GM12878 (cell line): ENCODE measurements at regions not wholly inside any gene's neighbourhood (a gene's known extent, or its start where the extent isn't known, plus 50 kb on each side); places are given as distances from the start of the nearest gene placed in this dataset.

Experiments
- ATF7 ChIP-seq: fragments of 450-650 bp; IDR thresholded peaks from 2 replicates; pipeline ENCODE4 v1.6.1; 2016; ENCODE audit warnings: low read depth, mild to moderate bottlenecking
- CREB1 ChIP-seq: IDR thresholded peaks from 2 replicates; pipeline ENCODE4 v1.6.1; 2012; ENCODE audit warnings: low read depth, mild to moderate bottlenecking, inconsistent platforms
- DPF2 ChIP-seq: fragments of 450-650 bp; IDR thresholded peaks from 2 replicates; pipeline ENCODE4 v1.6.1; 2017; ENCODE audit warnings: mild to moderate bottlenecking
- FOXK2 ChIP-seq: fragments of 450-650 bp; IDR thresholded peaks from 2 replicates; pipeline ENCODE4 v1.6.1; 2017; ENCODE audit warnings: mild to moderate bottlenecking, moderate library complexity
- FOXM1 ChIP-seq: IDR thresholded peaks from 2 replicates; pipeline ENCODE4 v1.6.1; 2012; ENCODE audit warnings: low read depth, mild to moderate bottlenecking, inconsistent platforms, low read length, moderate library complexity
- IKZF1 ChIP-seq: fragments of 450-650 bp; conservative IDR thresholded peaks from 2 replicates; pipeline ENCODE4 v1.6.1; 2017; ENCODE audit warnings: antibody characterized with exemption, mild to moderate bottlenecking
- IRF4 ChIP-seq: IDR thresholded peaks from 2 replicates; pipeline ENCODE4 v1.6.1; 2011; ENCODE audit warnings: low read depth, low read length
- JUNB ChIP-seq: IDR thresholded peaks from 2 replicates; pipeline ENCODE4 v1.6.1; 2016; ENCODE audit warnings: antibody characterized with exemption, mild to moderate bottlenecking
- MEF2B ChIP-seq: fragments of 450-650 bp; IDR thresholded peaks from 2 replicates; pipeline ENCODE4 v1.6.1; 2018; ENCODE audit warnings: mild to moderate bottlenecking, moderate library complexity; ENCODE audit not compliant: partially characterized antibody, poor library complexity, severe bottlenecking
- NBN ChIP-seq: fragments of 450-650 bp; IDR thresholded peaks from 2 replicates; pipeline ENCODE4 v1.6.1; 2016
- NR2F1 ChIP-seq: fragments of 450-650 bp; conservative IDR thresholded peaks from 2 replicates; pipeline ENCODE4 v1.6.1; 2017; ENCODE audit warnings: mild to moderate bottlenecking
- PAX5 ChIP-seq: IDR thresholded peaks from 2 replicates; pipeline ENCODE4 v1.6.1; 2011; ENCODE audit warnings: low read depth, low read length, borderline replicate concordance
- POLR2A ChIP-seq: IDR thresholded peaks from 2 replicates; pipeline ENCODE4 v1.6.1; 2011; ENCODE audit warnings: low read depth, mild to moderate bottlenecking, low read length
- RAD51 ChIP-seq: fragments of 450-650 bp; IDR thresholded peaks from 2 replicates; pipeline ENCODE4 v1.6.1; 2016; ENCODE audit warnings: moderate library complexity, mild to moderate bottlenecking, inconsistent platforms
- RBBP5 ChIP-seq: fragments of 200-600 bp; sonication (generic); conservative IDR thresholded peaks from 2 replicates; pipeline ENCODE4 v1.6.1; 2016
- TCF3 ChIP-seq: IDR thresholded peaks from 2 replicates; pipeline ENCODE4 v1.6.1; 2012; ENCODE audit warnings: low read depth, mild to moderate bottlenecking, low read length, borderline replicate concordance; ENCODE audit not compliant: insufficient read depth
- ZBED1 ChIP-seq: IDR thresholded peaks from 2 replicates; pipeline ENCODE4 v1.6.1; 2016; ENCODE audit warnings: borderline replicate concordance
- ZNF24 ChIP-seq: fragments of 450-650 bp; IDR thresholded peaks from 2 replicates; pipeline ENCODE4 v1.6.1; 2017; ENCODE audit warnings: antibody characterized with exemption, mild to moderate bottlenecking
- ZNF384 ChIP-seq: IDR thresholded peaks from 2 replicates; pipeline ENCODE4 v1.6.1; 2012; ENCODE audit warnings: low read depth, mild to moderate bottlenecking, low read length, improper control_type of control experiment, borderline replicate concordance
- ZSCAN29 ChIP-seq: fragments of 450-650 bp; IDR thresholded peaks from 2 replicates; pipeline ENCODE4 v1.6.1; 2017; ENCODE audit warnings: mild to moderate bottlenecking, moderate library complexity
- ZZZ3 ChIP-seq: IDR thresholded peaks from 2 replicates; pipeline ENCODE4 v1.6.1; 2011; ENCODE audit warnings: low read depth; ENCODE audit not compliant: control insufficient read depth, insufficient read length
- TF ChIP-seq, protein P1 (sequence below): fragments of 450-650 bp; IDR thresholded peaks from 2 replicates; pipeline ENCODE4 v1.6.1; 2018; ENCODE audit warnings: borderline replicate concordance, mild to moderate bottlenecking; ENCODE audit not compliant: partially characterized antibody
- TF ChIP-seq, protein P2 (sequence below): IDR thresholded peaks from 2 replicates; pipeline ENCODE4 v1.6.1; 2012; ENCODE audit warnings: low read length, inconsistent platforms
- TF ChIP-seq, protein P3 (sequence below): IDR thresholded peaks from 2 replicates; pipeline ENCODE4 v1.6.1; 2011; ENCODE audit warnings: borderline replicate concordance, low read depth, mild to moderate bottlenecking, moderate library complexity, mixed read lengths, low read length; ENCODE audit not compliant: insufficient read depth; ENCODE audit errors: extremely low read length
- TF ChIP-seq, protein P4 (sequence below): IDR thresholded peaks from 2 replicates; pipeline ENCODE4 v1.6.1; 2011; ENCODE audit warnings: low read depth, mild to moderate bottlenecking, low read length, moderate library complexity, borderline replicate concordance; ENCODE audit errors: extremely low read depth
- TF ChIP-seq, protein P5 (sequence below): fragments of 450-650 bp; formaldehyde crosslinking; IDR thresholded peaks from 2 replicates; pipeline ENCODE4 v1.5.0; 2022; ENCODE audit warnings: mild to moderate bottlenecking, missing genetic modification characterization

DNA sequence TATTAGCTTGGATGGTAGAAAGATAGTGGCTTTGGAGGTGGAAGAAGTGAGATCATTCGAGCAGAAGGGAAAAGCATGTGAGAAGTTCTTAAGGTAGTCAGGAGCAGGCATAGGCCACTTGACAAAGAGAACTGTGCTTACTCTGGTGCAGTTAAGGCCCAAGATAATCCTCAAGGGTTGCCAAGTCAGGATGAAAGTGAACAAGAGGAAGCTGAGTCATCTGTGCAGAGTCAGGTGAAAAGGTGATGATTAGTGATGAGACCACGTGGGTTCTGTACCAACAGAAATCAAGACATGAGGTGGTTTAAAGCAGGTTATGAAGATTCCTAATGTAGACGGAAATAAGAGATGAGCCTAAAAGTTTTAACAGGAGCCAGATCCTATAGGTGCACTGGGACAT, 369.8 kb downstream of the DTHD1 start (continued):
- TF ChIP-seq, protein P1, sequence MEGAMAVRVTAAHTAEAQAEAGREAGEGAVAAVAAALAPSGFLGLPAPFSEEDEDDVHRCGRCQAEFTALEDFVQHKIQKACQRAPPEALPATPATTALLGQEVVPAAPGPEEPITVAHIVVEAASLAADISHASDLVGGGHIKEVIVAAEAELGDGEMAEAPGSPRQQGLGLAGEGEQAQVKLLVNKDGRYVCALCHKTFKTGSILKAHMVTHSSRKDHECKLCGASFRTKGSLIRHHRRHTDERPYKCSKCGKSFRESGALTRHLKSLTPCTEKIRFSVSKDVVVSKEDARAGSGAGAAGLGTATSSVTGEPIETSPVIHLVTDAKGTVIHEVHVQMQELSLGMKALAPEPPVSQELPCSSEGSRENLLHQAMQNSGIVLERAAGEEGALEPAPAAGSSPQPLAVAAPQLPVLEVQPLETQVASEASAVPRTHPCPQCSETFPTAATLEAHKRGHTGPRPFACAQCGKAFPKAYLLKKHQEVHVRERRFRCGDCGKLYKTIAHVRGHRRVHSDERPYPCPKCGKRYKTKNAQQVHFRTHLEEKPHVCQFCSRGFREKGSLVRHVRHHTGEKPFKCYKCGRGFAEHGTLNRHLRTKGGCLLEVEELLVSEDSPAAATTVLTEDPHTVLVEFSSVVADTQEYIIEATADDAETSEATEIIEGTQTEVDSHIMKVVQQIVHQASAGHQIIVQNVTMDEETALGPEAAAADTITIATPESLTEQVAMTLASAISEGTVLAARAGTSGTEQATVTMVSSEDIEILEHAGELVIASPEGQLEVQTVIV, result no peak
- peak; percentile 77; the same call in 1 of the 2 replicates for TF ChIP-seq ZBED1
- TF ChIP-seq TCF3, result 0 out of 2 replicates have a peak, but pooled peaks have one; percentile 47
- peak; percentile 77; the same call in 1 of the 2 replicates for TF ChIP-seq PAX5
- peak; percentile 71; the same call in 1 of the 2 replicates for TF ChIP-seq FOXM1
- no peak for TF ChIP-seq ZSCAN29
- TF ChIP-seq, protein P2, sequence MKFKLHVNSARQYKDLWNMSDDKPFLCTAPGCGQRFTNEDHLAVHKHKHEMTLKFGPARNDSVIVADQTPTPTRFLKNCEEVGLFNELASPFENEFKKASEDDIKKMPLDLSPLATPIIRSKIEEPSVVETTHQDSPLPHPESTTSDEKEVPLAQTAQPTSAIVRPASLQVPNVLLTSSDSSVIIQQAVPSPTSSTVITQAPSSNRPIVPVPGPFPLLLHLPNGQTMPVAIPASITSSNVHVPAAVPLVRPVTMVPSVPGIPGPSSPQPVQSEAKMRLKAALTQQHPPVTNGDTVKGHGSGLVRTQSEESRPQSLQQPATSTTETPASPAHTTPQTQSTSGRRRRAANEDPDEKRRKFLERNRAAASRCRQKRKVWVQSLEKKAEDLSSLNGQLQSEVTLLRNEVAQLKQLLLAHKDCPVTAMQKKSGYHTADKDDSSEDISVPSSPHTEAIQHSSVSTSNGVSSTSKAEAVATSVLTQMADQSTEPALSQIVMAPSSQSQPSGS, result peak; percentile 87
- peak; percentile 91 for TF ChIP-seq RAD51
- no peak for TF ChIP-seq ZNF384
- TF ChIP-seq ZNF24, result 0 out of 2 replicates have a peak, but pooled peaks have one; percentile 8
- TF ChIP-seq FOXK2, result no peak
- TF ChIP-seq, protein P3, sequence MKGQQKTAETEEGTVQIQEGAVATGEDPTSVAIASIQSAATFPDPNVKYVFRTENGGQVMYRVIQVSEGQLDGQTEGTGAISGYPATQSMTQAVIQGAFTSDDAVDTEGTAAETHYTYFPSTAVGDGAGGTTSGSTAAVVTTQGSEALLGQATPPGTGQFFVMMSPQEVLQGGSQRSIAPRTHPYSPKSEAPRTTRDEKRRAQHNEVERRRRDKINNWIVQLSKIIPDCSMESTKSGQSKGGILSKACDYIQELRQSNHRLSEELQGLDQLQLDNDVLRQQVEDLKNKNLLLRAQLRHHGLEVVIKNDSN, result peak; percentile 47
- TF ChIP-seq DPF2, result peak; percentile 94
- TF ChIP-seq NBN, result peak; percentile 81; the same call in 1 of the 2 replicates
- no peak for TF ChIP-seq RBBP5
- TF ChIP-seq, protein P4, sequence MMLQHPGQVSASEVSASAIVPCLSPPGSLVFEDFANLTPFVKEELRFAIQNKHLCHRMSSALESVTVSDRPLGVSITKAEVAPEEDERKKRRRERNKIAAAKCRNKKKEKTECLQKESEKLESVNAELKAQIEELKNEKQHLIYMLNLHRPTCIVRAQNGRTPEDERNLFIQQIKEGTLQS, result peak; percentile 19; the same call in 1 of the 2 replicates
- TF ChIP-seq ATF7, result peak; percentile 78
- peak; percentile 98 for TF ChIP-seq JUNB
- no peak for TF ChIP-seq POLR2A
- TF ChIP-seq, protein P5, sequence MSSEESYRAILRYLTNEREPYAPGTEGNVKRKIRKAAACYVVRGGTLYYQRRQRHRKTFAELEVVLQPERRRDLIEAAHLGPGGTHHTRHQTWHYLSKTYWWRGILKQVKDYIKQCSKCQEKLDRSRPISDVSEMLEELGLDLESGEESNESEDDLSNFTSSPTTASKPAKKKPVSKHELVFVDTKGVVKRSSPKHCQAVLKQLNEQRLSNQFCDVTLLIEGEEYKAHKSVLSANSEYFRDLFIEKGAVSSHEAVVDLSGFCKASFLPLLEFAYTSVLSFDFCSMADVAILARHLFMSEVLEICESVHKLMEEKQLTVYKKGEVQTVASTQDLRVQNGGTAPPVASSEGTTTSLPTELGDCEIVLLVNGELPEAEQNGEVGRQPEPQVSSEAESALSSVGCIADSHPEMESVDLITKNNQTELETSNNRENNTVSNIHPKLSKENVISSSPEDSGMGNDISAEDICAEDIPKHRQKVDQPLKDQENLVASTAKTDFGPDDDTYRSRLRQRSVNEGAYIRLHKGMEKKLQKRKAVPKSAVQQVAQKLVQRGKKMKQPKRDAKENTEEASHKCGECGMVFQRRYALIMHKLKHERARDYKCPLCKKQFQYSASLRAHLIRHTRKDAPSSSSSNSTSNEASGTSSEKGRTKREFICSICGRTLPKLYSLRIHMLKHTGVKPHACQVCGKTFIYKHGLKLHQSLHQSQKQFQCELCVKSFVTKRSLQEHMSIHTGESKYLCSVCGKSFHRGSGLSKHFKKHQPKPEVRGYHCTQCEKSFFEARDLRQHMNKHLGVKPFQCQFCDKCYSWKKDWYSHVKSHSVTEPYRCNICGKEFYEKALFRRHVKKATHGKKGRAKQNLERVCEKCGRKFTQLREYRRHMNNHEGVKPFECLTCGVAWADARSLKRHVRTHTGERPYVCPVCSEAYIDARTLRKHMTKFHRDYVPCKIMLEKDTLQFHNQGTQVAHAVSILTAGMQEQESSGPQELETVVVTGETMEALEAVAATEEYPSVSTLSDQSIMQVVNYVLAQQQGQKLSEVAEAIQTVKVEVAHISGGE, result no peak
- TF ChIP-seq IRF4, result peak; percentile 96
- no peak for TF ChIP-seq ZZZ3
- peak; percentile 59; the same call in 1 of the 2 replicates for TF ChIP-seq CREB1
- TF ChIP-seq NR2F1, result peak; percentile 98
- TF ChIP-seq IKZF1, result peak; percentile 72
- peak; percentile 60 for TF ChIP-seq MEF2B
